Adipocyte (in vitro differentiated cells): ENCODE measurements at regions not wholly inside any gene's neighbourhood (a gene's known extent, or its start where the extent isn't known, plus 50 kb on each side); places are given as distances from the start of the nearest gene placed in this dataset.

ENCODE experiments used
- DNase-seq: peaks from one replicate; pipeline ENCODE4 v3.0.0-alpha.2; 2015; ENCODE audit warnings: low read depth
- H3K27me3 ChIP-seq: replicated peaks from 2 replicates; pipeline ENCODE4 v1.7.0; 2013; ENCODE audit warnings: mild to moderate bottlenecking, low read length, moderate library complexity; ENCODE audit not compliant: control insufficient read depth, insufficient read depth
- H3K36me3 ChIP-seq: 2 replicates; pipeline ENCODE4 v1.7.0; 2013; ENCODE audit warnings: low read length, mild to moderate bottlenecking, moderate library complexity; ENCODE audit not compliant: control insufficient read depth, insufficient read depth, severe bottlenecking
- H3K4me1 ChIP-seq: 2 replicates; pipeline ENCODE4 v1.7.0; 2013; ENCODE audit warnings: mild to moderate bottlenecking, low read length, moderate library complexity; ENCODE audit not compliant: control insufficient read depth, insufficient read depth
- H3K4me3 ChIP-seq: 2 replicates; pipeline ENCODE4 v1.7.0; 2013; ENCODE audit warnings: mild to moderate bottlenecking, low read length, moderate library complexity
- H3K9ac ChIP-seq: 2 replicates; pipeline ENCODE4 v1.7.0; 2013; ENCODE audit warnings: mild to moderate bottlenecking, low read length, moderate library complexity
- H3K9me3 ChIP-seq: 2 replicates; pipeline ENCODE4 v1.7.0; 2013; ENCODE audit warnings: mild to moderate bottlenecking, low read length, moderate library complexity; ENCODE audit not compliant: control insufficient read depth

- Histone ChIP-seq H3K9me3 (no peaks in the 10 kb centered on the region), H3K4me1 (no peaks in the 10 kb centered on the region), H3K36me3 (no peaks in the 10 kb centered on the region), H3K4me3 (no peak overlapping the region), H3K27me3 (no peaks in the 10 kb centered on the region), H3K9ac (no peak overlapping the region)
- DNase-seq, result no peak
Measured at GRCh38 chr2:146868051-146868450, 976.8 kb upstream of the ACVR2A start.

GRCh38 chr2:146867477-146867986 is 977.3 kb upstream of the ACVR2A start:
- H3K4me3 ChIP-seq, result no peak overlapping the region
- H3K36me3 ChIP-seq, result no peaks in the 10 kb centered on the region
- H3K9ac ChIP-seq, result no peak overlapping the region
- H3K9me3 ChIP-seq, result no peaks in the 10 kb centered on the region
- no peaks in the 10 kb centered on the region for H3K4me1 ChIP-seq
- DNase-seq, result no peak
- H3K27me3 ChIP-seq, result no peaks in the 10 kb centered on the region

GRCh38 chr2:146853741-146854444 is 990.9 kb upstream of the ACVR2A start:
- Histone ChIP-seq H3K36me3 (no peaks in the 10 kb centered on the region), H3K4me3 (no peak overlapping the region)

GRCh38 chr2:146852661-146853060 is 992.2 kb upstream of the ACVR2A start:
- DNase-seq, result no peak
- no peaks in the 10 kb centered on the region for H3K27me3 ChIP-seq
- H3K9ac ChIP-seq, result no peak overlapping the region
- no peaks in the 10 kb centered on the region for H3K9me3 ChIP-seq
- no peak overlapping the region for H3K4me3 ChIP-seq
- peaks cover 7% of the 10 kb centered on the region for H3K4me1 ChIP-seq
- no peaks in the 10 kb centered on the region for H3K36me3 ChIP-seq

More at GRCh38 chr2:146853741-146854444, 990.9 kb upstream of the ACVR2A start:
- Histone ChIP-seq H3K27me3 (no peaks in the 10 kb centered on the region), H3K4me1 (no peaks in the 10 kb centered on the region), H3K9ac (no peak overlapping the region), H3K9me3 (no peaks in the 10 kb centered on the region)
- DNase-seq, result no peak

GRCh38 chr2:146850746-146851145 is 994.1 kb upstream of the ACVR2A start:
- Histone ChIP-seq H3K27me3 (no peaks in the 10 kb centered on the region), H3K36me3 (no peaks in the 10 kb centered on the region), H3K4me3 (no peak overlapping the region), H3K4me1 (peaks cover 8% of the 10 kb centered on the region), H3K9me3 (no peaks in the 10 kb centered on the region), H3K9ac (no peak overlapping the region)
- no peak for DNase-seq

GRCh38 chr2:146847846-146848245 is 997.0 kb upstream of the ACVR2A start:
- Histone ChIP-seq H3K9ac (no peak overlapping the region), H3K36me3 (no peaks in the 10 kb centered on the region), H3K4me3 (no peak overlapping the region), H3K4me1 (peaks cover 24% of the 10 kb centered on the region), H3K27me3 (no peaks in the 10 kb centered on the region), H3K9me3 (no peaks in the 10 kb centered on the region)
- no peak for DNase-seq

GRCh38 chr2:146844226-146844990 is 1000.4 kb upstream of the ACVR2A start:
- Histone ChIP-seq H3K27me3 (no peaks in the 10 kb centered on the region), H3K9me3 (no peaks in the 10 kb centered on the region), H3K4me3 (peak overlapping the region; percentile 66), H3K36me3 (no peaks in the 10 kb centered on the region), H3K9ac (peak overlapping the region; percentile 69), H3K4me1 (peaks cover 24% of the 10 kb centered on the region)
- no peak for DNase-seq

GRCh38 chr2:146837857-146838256 is 1007.0 kb upstream of the ACVR2A start:
- no peaks in the 10 kb centered on the region for H3K27me3 ChIP-seq
- H3K4me1 ChIP-seq, result no peaks in the 10 kb centered on the region
- no peak for DNase-seq

GRCh38 chr2:146826388-146826787 is 1018.4 kb upstream of the ACVR2A start:
- DNase-seq, result no peak
- no peaks in the 10 kb centered on the region for H3K36me3 ChIP-seq
- peaks cover 5% of the 10 kb centered on the region for H3K9me3 ChIP-seq
- H3K4me1 ChIP-seq, result peaks cover 13% of the 10 kb centered on the region
- H3K4me3 ChIP-seq, result no peak overlapping the region
- no peaks in the 10 kb centered on the region for H3K27me3 ChIP-seq
- no peak overlapping the region for H3K9ac ChIP-seq

More at GRCh38 chr2:146837857-146838256, 1007.0 kb upstream of the ACVR2A start:
- H3K36me3 ChIP-seq, result no peaks in the 10 kb centered on the region
- H3K9ac ChIP-seq, result no peak overlapping the region
- H3K4me3 ChIP-seq, result no peak overlapping the region
- no peaks in the 10 kb centered on the region for H3K9me3 ChIP-seq

- Histone ChIP-seq H3K4me1 (peaks cover 39% of the 10 kb centered on the region), H3K9ac (peak overlapping the region; percentile 55), H3K4me3 (peak overlapping the region; percentile 42), H3K9me3 (peaks cover 5% of the 10 kb centered on the region), H3K27me3 (no peaks in the 10 kb centered on the region), H3K36me3 (no peaks in the 10 kb centered on the region)
- DNase-seq, result no peak
Measured at GRCh38 chr2:146821836-146822316, 1023.0 kb upstream of the ACVR2A start.

- Histone ChIP-seq H3K4me3 (peak overlapping the region; percentile 32), H3K36me3 (no peaks in the 10 kb centered on the region), H3K27me3 (no peaks in the 10 kb centered on the region), H3K9ac (peak overlapping the region; percentile 55), H3K4me1 (peaks cover 39% of the 10 kb centered on the region), H3K9me3 (peaks cover 5% of the 10 kb centered on the region)
- DNase-seq, result no peak
Measured at GRCh38 chr2:146820672-146821071, 1024.2 kb upstream of the ACVR2A start.
